Calu3 (cell line): ENCODE measurements at regions not wholly inside any gene's neighbourhood (a gene's known extent, or its start where the extent isn't known, plus 50 kb on each side); places are given as distances from the start of the nearest gene placed in this dataset.

ENCODE experiments used
- BruUV-seq: library from RNA; stranded (reverse); fragments of 400-500 nt; replicated peaks from 2 replicates; lab custom pipeline; 2021; lab: Mats Ljungman, UMichigan
- CTCF ChIA-PET: fragments of 300-600 bp; sonication (Branson Sonifier 250); formaldehyde crosslinking; loops from one replicate; lab custom pipeline; 2022; ENCODE audit warnings: antibody characterized with exemption; lab: Charles Lee
- DNase-seq: peaks from one replicate; pipeline ENCODE4 v3.0.0; 2022
- H3K27ac Mint-ChIP-seq: one replicate; pipeline ENCODE4 v1.8.0; 2022; ENCODE audit warnings: mixed read lengths; ENCODE audit not compliant: unreplicated experiment
- H3K27me3 Mint-ChIP-seq: one replicate; pipeline ENCODE4 v1.8.0; 2022; ENCODE audit warnings: mixed read lengths; ENCODE audit not compliant: unreplicated experiment
- H3K36me3 Mint-ChIP-seq: one replicate; pipeline ENCODE4 v1.8.0; 2022; ENCODE audit warnings: mild to moderate bottlenecking, moderate library complexity, mixed read lengths; ENCODE audit not compliant: insufficient read depth, unreplicated experiment
- H3K4me1 Mint-ChIP-seq: one replicate; pipeline ENCODE4 v1.8.0; 2022; ENCODE audit warnings: mild to moderate bottlenecking, low read depth, mixed read lengths; ENCODE audit not compliant: unreplicated experiment
- H3K4me3 Mint-ChIP-seq: one replicate; pipeline ENCODE4 v1.8.0; 2022; ENCODE audit warnings: mild to moderate bottlenecking, low read depth, moderate library complexity, mixed read lengths; ENCODE audit not compliant: unreplicated experiment
- H3K9me3 Mint-ChIP-seq: one replicate; pipeline ENCODE4 v1.8.0; 2022; ENCODE audit warnings: low read depth, mixed read lengths; ENCODE audit not compliant: unreplicated experiment
- intact Hi-C: fragments of 100-400 bp; cut with micrococcal nuclease; formaldehyde crosslinking; loops from one replicate; pipeline ENCODE4 v1.10.0; 2022; ENCODE audit not compliant: unreplicated experiment
- TF ChIP-seq, protein P1 (sequence below): fragments of 200-600 bp; IDR thresholded peaks from one replicate; pipeline ENCODE4 v1.8.0; 2022; ENCODE audit warnings: antibody characterized with exemption; ENCODE audit not compliant: unreplicated experiment

DNA sequence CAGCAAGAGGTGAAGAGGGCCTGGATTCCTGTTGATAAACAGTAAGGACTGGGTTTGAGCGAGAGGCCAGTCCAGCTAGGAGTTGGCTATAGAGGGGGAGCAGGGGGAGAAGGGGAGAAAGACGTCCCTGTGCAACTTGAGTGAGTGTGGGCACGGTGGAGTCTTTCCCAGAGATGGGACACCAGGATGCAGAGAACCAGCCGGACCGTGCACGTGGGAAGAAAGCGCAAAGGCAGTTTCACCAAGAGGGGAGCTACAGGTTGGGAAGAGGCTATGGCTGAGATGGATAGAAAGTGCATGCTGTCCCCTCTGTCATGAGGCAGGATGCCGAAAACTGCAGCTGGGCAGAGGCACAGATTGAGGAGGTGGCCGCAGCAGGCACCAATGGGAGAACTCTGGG lies 96.0 kb upstream of the TLE3 start:
- intact Hi-C loops = no loop called here
- Mint-ChIP-seq H3K4me3 (no peak overlapping the region), H3K27ac (no peak overlapping the region), H3K36me3 (peaks cover 6% of the 10 kb centered on the region), H3K27me3 (peaks cover 66% of the 10 kb centered on the region), H3K9me3 (peaks cover 3% of the 10 kb centered on the region), H3K4me1 (peaks cover 13% of the 10 kb centered on the region)
- TF ChIP-seq, protein P1, sequence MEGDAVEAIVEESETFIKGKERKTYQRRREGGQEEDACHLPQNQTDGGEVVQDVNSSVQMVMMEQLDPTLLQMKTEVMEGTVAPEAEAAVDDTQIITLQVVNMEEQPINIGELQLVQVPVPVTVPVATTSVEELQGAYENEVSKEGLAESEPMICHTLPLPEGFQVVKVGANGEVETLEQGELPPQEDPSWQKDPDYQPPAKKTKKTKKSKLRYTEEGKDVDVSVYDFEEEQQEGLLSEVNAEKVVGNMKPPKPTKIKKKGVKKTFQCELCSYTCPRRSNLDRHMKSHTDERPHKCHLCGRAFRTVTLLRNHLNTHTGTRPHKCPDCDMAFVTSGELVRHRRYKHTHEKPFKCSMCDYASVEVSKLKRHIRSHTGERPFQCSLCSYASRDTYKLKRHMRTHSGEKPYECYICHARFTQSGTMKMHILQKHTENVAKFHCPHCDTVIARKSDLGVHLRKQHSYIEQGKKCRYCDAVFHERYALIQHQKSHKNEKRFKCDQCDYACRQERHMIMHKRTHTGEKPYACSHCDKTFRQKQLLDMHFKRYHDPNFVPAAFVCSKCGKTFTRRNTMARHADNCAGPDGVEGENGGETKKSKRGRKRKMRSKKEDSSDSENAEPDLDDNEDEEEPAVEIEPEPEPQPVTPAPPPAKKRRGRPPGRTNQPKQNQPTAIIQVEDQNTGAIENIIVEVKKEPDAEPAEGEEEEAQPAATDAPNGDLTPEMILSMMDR = no peak
- no TSS peak for BruUV-seq
- CTCF ChIA-PET = no interaction called here
- DNase-seq = no peak

DNA sequence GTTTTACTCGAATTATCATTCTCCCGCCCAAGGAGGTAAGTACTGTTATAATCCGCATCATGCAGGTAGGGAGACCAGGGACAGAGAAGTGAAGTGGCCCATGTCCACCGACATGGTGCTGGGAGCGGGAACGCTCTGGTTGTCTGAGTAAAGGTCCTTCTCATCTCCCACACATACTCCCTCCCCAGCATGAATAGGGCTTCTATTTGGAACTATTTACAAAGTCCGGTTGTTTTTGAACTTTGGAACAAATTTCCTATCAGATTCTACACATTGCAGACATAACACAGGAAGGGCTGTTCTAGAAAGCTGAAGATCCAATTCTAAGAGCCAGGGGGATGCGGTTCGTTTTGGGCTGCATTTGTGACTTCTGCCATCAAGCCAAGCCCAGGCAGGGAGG lies 94.8 kb upstream of the TLE3 start:
- no peak overlapping the region for H3K4me3 Mint-ChIP-seq
- H3K27ac Mint-ChIP-seq = no peak overlapping the region
- peaks cover 3% of the 10 kb centered on the region for H3K9me3 Mint-ChIP-seq
- no peak for DNase-seq
- TF ChIP-seq, protein P1 = no peak
- H3K36me3 Mint-ChIP-seq = peaks cover 5% of the 10 kb centered on the region
- CTCF ChIA-PET = interaction anchor here (1.3 kb wide), 1 partner anchor 32 kb away, joined by 5 read pairs; no protein-coding TSS in a partner anchor
- H3K4me1 Mint-ChIP-seq = peaks cover 13% of the 10 kb centered on the region
- peaks cover 78% of the 10 kb centered on the region for H3K27me3 Mint-ChIP-seq
- no TSS peak for BruUV-seq
- intact Hi-C loops = no loop called here

DNA sequence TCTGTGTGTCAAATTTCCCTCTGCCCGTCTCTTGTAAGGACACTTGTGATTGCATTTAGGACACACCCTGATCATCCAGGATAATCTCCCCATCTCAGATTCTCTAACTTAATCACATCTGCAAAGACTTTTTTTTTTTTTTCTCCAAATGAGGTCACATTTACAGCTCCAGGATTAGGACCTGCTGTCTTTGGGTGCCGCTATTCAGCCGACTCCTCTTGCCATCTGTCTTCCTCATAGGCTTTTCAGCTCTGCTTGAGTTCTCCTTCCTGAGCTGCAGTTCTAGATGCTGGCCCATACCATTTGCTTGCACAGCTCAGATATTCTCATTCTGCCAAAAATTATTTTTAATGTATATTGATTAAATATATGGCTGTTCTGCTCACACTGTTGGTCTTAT lies 94.3 kb upstream of the TLE3 start:
- Mint-ChIP-seq H3K27me3 (peaks cover 83% of the 10 kb centered on the region), H3K36me3 (peaks cover under 1% of the 10 kb centered on the region), H3K9me3 (peaks cover 3% of the 10 kb centered on the region), H3K4me3 (no peak overlapping the region), H3K27ac (no peak overlapping the region), H3K4me1 (peaks cover 8% of the 10 kb centered on the region)
- no TSS peak for BruUV-seq
- TF ChIP-seq, protein P1 = no peak
- CTCF ChIA-PET = interaction anchor here (1.3 kb wide), 1 partner anchor 32 kb away, joined by 5 read pairs; no protein-coding TSS in a partner anchor
- no peak for DNase-seq
- intact Hi-C loops = no loop called here

DNA sequence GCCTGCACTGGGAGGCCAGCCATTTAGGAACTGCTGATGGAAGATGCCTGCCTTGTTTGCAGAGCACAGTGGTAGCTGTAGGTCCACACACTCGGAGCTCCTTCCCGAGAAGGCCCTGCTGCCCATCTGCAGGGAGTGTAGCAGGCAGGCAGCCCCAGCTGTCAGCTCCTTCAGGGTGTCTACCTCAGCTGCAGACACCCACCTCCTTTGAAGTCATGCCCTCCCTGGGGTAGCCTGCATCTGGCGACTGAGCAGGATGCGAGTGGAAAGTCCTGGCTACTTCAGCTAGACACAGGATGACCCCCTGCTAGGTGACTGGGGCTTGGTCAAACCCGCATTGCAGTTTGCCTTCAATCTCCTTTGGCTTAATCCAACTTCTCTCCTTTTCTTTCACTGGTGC lies 93.2 kb upstream of the TLE3 start:
- no peak for DNase-seq
- TF ChIP-seq, protein P1 = no peak
- Mint-ChIP-seq H3K4me3 (no peak overlapping the region), H3K4me1 (no peaks in the 10 kb centered on the region), H3K27ac (no peak overlapping the region), H3K27me3 (peaks cover 94% of the 10 kb centered on the region), H3K9me3 (peaks cover 3% of the 10 kb centered on the region), H3K36me3 (no peaks in the 10 kb centered on the region)
- no TSS peak for BruUV-seq
- CTCF ChIA-PET = no interaction called here
- intact Hi-C loops = no loop called here
